HG02852 (cell line): ENCODE measurements at regions not wholly inside any gene's neighbourhood (a gene's known extent, or its start where the extent isn't known, plus 50 kb on each side); places are given as distances from the start of the nearest gene placed in this dataset.

ENCODE experiments used
- ATAC-seq: cut with Tn5 transposase; IDR thresholded peaks from one replicate; pipeline ENCODE4 v1.9.1; 2021; ENCODE audit warnings: mild to moderate bottlenecking, moderate library complexity; ENCODE audit not compliant: unreplicated experiment

DNA sequence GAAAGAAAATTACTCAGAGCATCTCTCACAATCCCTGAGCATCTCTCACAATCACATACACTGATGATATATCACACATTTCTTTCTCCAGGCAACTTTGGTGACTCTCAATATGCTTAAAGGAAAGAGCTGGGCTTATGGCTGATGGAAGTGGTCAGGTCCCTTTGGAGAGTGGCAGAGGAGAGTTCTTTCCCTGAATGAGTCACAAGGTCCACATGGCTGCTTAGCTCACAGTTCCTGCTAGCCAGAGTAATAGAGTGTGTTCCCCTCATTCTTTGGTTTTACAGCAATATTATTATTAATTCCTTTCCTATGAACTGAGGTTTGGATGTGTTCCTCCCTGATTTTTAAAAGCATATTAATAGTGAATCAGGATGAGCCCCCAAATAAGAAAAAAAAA lies 287.4 kb downstream of the C7orf25 start:
- ATAC-seq: no peak

DNA sequence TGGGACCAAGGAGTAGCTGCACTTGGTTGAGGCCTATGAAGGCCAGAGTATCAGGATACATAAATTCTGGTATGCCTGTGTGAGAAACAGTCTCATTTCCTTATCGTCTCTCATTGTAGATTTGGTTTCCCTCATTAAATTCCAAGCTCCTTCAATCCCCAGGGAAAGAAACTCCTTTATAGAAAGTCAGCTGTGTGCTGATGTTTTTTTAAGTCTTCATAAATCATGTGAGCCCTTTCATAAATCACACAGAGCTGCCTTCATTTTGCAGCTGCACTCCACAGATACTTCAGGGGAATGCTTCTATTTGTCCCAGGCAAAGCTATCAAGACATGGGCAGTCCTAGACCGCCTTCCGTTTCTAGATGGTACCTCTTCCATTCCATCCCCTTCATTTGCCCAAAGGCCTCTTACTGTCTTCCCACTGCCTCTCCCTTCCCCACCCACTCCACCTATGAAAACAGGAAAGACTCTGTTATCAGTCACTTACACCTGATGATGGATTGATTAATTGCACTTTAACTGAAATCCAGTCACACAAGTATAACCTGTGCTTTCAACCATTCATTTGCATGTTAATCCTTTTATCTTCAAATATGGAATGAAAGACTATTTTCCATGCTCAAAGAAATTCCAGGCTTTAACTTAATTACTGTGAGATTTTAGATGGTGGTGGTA lies 290.2 kb downstream of the C7orf25 start:
- ATAC-seq: no peak

DNA sequence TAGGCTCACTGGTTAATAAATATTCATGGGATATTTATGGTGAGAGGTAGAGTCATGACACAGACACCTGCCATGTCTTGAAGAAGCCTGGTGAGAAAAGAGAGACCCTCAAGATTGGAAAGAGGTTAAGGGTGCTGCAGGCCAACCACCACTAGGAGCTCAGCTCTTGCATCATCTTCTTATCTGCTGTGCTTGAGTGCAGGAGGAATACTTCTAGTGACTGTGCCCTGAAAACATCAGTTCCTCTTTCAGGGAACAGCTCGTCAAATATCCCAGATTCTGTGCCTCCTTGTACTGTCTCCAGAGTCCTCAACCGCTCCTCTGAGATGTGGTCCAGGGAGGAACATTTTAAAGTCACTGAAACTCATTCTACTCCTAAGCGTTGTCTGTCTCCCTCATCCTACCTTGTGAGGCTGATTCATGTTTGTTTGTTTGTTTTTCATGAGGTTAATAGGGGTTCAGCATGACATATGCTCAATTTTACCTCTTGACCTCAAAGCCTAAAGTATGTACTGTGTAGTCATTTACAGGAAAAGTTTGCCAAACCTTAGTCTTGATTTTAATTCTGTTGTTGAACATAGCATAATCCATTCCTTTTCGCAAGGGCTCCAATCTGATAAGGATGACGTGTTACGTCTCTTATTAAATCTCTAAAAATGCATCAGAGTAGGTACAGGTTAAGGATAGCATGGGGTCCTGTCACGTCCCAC lies 293.1 kb downstream of the C7orf25 start:
- no peak for ATAC-seq

DNA sequence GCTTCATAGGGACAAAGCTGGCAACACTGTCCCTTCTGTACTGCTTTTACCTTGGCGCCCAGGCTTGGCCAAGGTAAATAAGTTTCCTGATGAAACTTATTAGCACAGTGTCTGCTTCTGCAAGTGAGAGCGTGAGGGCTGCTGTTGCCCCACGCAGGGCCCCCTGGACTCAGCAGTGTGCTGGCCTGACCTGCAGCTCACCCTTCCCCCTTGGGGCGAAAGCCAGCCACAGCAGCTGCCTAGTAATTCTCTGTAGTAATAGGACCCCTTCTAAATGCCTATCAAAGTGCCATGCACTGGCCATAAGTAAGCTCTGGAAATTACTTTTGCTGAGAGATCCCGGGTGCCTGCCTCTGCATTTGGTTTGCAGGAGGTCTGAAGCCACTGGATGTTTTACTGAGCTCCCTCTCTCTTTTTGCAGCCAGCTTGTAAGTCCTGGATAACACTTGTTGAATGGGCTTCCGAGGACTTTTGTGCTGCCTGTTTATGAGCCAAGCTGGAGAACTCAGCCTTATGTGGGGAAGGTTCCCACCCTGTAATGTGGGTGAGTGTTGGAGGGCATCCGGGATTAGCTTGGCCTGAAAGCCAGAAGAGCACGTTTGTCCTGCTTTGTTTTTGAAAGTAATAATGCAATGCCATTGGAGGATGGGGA lies 293.9 kb downstream of the C7orf25 start:
- ATAC-seq: no peak

DNA sequence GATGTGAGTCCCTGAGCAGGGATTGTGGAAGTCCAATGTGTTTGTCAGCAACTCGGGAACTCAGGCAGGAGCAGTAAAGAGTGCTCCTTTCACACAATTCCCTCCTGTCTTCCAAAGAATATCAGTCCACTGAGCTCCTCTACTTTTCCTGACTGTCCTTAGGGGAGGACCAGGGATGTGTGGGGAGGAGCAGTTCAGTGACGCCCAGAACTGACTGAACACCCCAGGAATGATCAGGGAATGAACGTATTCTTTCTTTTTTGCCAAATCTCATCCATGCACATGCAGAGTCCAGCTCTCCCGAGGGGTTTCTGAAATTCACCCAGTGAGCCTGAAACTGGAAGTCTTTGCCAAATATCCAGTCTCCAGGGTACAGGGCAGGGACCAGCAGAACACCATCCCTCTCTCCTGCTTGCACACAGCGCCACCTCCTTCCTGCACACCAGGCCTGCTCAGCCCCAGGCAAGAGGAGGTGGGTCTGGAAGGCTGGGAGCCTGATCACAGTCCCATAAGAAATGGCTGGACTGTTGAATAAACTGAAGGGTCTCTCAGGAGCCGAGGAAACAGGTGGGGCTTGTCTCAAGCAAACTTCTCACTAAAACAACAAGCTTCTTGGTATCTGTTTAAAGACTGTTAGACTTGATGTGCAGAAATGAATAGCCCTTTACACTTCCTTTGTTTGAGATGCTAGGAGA lies 294.7 kb downstream of the C7orf25 start:
- ATAC-seq: no peak

DNA sequence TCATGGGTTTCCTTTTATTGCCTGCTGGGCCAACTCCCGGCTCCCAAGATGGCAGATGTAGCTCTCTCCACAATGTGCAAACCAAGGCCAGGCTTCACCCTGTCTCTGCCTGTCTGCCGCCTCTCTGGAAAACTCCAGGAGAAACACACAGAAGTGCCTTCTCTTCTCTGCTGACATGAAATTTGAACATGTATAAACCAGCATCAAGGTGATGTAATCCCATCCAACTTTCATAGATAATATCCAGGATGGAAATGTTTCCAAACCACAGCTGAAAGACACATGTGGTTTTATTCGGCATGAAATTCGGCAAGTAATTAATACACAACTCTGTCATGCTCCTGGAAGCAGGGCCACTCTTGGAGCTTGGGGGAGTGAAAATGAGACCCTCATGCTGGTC lies 297.2 kb downstream of the C7orf25 start:
- no peak for ATAC-seq

DNA sequence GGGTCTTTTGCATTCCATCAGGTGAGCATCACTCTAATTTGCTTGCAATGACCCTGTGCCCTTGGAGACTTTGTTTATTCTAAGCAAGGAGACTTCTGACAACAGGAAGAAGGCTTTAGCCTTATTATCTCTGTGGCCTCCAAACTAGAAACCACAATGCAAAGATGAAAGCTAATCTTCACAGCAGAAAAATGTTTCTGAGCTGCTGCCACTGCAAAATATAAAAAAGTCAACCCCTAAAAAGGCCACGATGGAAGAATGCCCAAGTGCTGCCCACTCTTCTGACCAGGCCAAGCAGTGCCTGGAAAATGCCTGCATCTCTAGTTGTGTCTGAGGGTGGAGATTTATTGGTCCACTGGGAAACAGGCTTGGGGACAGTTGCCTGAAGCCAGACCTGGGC lies 299.9 kb downstream of the C7orf25 start:
- no peak for ATAC-seq

DNA sequence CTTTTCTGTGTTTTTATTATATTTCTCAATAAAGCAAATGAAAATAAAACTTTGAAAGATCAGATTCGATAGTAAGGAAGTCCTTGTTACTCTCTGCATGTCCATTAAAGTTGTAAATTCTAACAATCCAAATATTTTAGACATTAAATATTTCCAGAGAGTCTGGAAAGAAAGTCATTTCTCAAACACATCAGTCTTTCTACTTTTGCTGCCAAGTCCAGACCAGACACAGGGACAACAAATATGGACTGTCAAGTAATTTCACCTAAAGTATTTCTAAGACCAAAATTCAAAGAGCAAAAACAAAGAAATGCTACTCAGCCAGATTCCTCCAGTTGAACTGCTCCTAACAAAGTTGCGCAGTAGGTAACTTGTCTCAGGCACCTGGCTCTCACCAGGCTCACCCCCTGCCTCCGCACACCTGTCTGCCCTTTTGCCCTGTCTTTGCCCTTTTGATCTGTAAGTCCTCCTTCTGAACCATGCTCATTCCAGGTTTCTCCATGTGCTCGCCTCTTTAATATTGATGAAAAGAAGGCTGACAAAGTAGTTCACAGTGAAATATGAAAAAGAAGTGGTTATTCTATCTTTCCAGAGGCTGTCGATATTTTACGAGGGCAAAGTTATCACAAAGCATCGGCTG lies 300.5 kb downstream of the C7orf25 start:
- ATAC-seq: no peak

DNA sequence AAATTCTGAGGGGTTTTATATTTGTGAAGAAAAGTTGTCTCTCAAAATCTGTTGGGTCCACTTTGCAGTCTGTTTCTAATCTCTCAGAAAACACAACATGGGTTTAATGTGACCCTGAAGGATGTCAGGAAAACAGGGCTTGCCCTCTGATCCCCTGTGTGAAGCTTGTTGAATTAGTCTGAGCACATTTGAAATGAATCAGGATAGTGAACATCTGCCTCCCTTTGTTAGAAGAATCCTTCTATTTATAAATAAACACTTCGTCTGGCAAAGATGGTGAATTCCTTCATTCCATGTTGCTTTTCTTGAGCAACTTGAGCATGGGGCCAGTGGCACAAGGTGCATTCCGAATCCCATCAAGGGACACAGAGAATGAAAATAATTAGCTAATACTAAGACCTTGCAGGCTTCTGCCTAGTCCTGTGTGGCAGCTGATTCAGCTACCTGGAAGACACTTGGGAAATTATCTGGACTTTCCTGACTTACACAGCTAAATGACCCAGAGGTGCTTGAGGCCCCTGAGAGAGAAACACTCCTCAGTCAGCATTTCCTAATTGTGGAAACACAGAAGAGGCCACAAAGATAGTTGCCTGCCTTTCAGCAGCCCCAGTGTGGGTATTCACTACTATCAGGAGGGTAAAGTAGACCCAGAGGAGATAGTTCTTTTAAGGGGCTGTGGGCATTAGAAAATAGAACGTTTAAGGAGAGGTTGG lies 305.5 kb downstream of the C7orf25 start:
- ATAC-seq: no peak

DNA sequence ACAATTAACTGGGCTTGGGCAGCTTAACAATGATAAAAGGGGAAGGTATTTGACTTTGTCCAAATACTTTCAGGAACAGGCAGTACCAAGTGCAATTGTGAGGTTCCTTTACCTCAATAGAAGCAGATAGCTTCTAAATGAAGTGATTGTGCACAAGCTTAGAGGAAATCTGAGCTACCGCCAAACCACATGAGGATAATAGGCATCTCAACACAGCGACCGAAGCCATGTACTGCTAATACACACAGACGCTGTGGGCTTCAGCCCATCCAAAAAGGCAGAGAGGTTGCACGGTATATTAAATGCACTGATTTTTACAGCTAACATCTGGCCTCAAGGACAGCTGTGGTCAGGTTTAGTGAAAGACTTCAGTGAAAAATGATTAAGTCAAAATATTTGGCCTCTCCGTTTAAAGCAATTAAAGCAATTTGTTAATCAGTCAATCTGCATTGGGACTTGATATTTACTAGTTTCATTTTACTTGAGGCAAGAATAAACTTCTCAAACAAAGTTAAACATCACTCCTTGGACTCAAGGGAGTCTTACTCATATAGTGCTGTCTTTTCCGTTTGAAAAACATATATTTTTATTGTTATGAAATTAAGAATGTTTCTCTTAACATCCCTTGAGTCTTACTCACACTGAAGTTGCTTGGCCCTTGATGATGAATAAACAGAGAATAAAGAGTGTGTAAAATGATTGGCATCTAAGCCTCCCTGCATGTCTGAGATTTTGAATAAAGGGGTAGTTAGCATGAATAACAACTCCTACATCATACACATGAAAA lies 306.3 kb downstream of the C7orf25 start:
- ATAC-seq: no peak

DNA sequence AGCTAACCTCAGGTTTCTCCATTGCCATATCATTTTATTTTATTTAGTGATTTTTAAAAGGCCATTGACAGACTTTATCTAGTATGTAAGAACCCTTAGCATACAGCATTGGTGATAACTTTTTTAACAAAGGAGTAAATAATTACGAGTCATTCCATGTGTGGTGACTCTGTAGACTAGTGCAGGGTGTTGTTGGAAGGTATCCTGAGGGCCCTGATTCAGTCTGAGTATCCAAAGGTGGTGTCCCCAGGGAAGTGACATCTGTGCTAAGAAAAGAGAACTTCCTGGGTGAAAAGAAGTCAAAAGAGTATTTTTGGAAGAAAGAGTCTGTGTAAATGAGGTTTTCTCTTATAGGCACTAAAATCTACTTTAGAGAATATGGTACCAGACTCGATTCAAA lies 308.4 kb downstream of the C7orf25 start:
- no peak for ATAC-seq

DNA sequence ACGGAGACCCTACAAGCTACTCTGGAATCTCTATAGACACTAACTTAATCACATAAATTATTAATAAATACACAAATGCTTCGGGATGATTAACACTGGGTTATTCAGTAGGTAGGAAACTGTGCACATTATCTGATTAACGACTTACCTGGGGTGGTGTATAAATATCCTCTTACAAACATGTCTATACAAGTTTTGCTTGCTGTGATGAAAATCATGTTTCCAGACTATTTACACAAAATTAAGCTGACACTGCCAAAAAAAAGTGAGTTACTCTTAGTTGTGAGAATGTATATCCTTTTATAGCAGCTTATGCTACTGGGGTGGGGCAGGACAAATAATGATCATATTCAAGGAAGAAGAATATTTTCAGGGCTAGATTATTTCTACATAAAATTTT lies 314.6 kb downstream of the C7orf25 start:
- ATAC-seq: no peak

DNA sequence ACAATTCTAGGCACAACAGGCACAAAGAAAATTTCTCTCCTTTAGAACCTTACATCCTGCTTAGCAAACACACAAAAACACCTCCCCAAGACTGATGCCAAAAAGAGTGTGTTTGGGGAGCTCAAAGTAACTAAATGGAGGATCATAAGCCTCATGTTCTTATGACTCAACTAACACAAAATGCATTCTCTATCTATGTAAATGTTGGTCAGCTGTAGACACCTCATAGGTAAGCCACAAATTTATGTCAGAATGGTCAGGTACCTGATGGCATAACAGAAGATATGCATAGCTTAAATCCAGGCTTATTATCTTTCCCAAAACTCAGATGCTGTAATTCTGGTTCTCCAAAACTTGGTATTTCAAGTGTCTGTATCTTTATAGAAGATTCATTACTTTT lies 315.1 kb downstream of the C7orf25 start:
- ATAC-seq: no peak

DNA sequence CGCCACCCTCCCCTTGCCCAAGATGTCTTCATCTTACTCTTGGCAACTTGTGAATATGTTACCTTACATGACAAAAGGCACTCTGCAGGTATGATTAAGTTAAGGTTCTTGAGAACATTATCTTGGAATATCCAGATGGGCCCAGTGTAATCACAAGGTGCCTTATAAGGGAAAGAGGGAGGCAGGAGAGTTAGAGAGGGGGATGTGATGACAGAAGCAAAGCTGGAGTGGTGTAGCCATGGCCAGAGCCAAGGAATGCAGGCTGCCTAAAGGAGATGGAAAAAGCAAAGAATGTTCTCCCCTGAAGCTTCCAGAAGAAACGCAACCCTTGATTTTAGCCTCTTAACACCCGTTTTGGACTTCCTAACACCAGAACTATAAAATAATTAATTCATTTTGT lies 318.0 kb downstream of the C7orf25 start:
- ATAC-seq: no peak

DNA sequence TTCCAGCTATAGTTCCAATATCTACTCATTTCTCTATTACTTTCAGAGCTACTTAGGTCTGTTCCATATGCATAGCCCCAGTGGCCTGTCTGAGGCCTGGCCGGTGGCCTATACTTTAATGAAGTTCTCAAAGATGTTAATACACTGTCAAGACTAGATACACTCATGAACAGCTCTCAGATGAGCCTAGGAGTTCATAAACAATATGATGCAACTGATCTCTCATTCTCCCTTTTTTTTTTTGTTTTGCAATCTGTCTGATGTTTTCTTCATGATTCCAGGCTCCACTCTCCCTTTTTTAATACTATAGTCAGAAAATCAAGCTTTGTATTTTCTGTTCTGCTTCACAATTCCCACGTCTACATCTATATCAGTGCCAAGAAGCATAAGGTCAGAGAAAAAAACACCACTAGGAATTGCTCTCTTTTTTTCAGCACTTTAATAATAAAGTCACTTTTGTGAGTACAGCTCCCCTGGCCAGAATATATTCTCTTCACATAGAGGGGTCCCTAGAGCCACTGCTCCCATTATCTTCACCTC lies 321.0 kb downstream of the C7orf25 start:
- ATAC-seq: no peak

DNA sequence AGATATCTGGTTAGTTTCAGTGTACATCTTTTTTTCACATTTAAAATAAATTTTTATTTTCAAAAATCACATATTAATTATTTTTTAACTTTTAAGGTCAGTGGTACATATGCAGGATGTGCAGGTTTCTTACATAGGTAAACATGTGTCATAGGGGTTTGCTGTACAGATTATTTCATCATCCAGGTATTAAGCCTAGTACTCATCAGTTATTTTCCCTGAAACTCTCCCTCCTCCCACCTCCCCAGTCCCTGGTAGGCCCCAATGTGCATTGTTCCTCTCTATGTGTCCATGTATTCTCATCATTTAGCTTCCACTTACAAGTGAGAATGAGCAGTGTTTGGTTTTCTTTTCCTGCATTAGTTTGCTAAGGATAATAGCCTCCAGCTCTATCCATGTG lies 323.0 kb downstream of the C7orf25 start:
- no peak for ATAC-seq

DNA sequence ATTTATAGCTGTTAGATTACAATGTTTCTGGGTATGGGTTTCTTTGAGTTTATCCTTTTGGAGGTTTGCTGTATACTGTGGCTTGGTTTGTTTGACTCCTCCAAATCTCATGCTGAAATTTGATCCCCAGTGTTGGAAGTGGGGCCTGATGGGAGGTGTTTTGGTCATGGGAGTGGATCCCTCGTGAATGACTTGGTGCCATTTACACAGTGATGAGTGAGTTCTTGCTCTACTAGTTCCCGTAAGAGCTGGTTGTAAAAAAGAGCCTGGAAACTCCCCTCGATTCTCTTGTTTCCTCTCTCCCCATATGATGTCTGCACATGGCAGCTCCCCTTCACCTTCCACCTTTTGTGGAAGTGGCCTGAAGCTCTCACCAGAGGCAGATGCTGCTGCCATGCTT lies 324.1 kb downstream of the C7orf25 start:
- ATAC-seq: no peak

DNA sequence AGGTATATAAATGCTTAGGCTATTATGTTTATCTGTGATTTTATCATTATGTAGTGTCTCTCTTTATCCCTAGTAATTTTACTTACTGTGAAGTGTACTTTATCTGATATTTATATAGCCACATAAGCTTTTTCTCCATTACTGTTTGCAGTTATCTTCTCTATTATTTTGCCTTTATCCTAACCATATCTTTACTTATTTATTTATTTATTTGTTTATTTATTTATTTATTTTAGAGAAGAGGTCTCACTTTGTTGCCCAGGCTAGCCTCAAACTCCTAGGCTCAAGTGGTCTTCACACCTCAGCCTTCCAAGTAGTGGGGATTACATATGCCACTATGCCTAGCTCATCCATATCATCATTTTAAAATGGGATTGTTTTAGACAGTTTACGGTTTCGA lies 331.8 kb downstream of the C7orf25 start:
- ATAC-seq: no peak

DNA sequence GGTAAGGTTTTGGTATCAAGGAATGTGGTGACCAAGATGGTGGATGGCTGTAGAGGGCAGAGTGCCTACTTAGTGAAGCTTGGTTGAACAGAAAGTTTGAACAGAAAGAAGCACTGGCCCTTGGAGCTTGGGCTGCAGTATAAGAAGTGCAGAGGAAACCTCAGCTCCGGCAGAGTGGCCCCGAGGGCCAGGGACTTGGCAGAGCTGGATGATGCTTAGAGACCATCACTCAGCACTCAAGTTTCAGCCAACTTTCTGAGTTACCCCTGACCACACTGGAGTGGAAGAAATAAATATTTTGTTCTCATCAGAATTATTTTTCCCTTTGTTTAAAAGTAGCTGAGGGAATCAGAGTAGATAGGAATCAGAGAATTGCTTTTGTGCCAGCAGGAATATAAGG lies 336.7 kb downstream of the C7orf25 start:
- no peak for ATAC-seq

DNA sequence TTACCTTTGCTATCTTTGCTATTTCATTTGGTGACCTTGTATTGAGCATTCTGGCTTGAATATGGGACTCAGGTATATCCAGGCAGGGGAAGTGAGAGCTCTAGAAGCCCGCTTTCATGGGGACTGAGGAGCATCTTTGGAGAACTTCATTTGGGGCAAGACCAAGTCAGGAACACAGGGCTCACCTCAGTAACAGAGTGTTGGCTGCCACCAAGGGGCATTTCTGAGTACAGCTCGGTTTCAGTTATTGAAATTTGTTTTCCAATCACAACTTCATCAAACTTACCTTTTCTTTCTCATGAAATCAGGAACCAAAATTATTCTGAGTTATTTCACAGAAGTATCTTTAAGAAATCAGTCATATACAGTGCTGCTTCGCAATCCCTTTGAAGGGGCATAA lies 337.2 kb downstream of the C7orf25 start:
- ATAC-seq: no peak
